GM12878 (cell line): ENCODE measurements at regions not wholly inside any gene's neighbourhood (a gene's known extent, or its start where the extent isn't known, plus 50 kb on each side); places are given as distances from the start of the nearest gene placed in this dataset.

Source experiments
- ATAC-seq: fragments of 200-7000 bp; cut with Tn5 transposase; 3 replicates; pipeline ENCODE4 v1.9.1; 2020; ENCODE audit warnings: mild to moderate bottlenecking, moderate library complexity
- BruUV-seq: library from RNA; stranded (reverse); fragments of 400-500 nt; replicated peaks from 2 replicates; lab custom pipeline; 2021; lab: Mats Ljungman, UMichigan
- CTCF ChIA-PET: fragments of 300-600 bp; sonication (Branson Sonifier 250); formaldehyde crosslinking; extraction: SDS; loops from one replicate; lab custom pipeline; 2021; ENCODE audit warnings: inconsistent platforms; lab: Yijun Ruan, JAX
- POLR2A ChIA-PET: fragments of 350-600 bp; formaldehyde crosslinking; extraction: SDS; loops from one replicate; lab custom pipeline; 2021; ENCODE audit warnings: inconsistent platforms; lab: Charles Lee
- RAD21 ChIA-PET: fragments of 300-600 bp; sonication (Branson Sonifier 250); formaldehyde crosslinking; loops from one replicate; lab custom pipeline; 2023; ENCODE audit warnings: antibody characterized with exemption; ENCODE audit not compliant: unreplicated experiment; lab: Charles Lee
- SMC1A ChIA-PET: fragments of 300-600 bp; sonication (Branson Sonifier 250); formaldehyde crosslinking; loops from one replicate; lab custom pipeline; 2023; ENCODE audit not compliant: unreplicated experiment, uncharacterized antibody; lab: Charles Lee
- DNase-seq: peaks from one replicate; pipeline ENCODE4 v3.0.0-alpha.2; 2011; ENCODE audit warnings: low read depth, low spot score
- FAIRE-seq: peaks from 3 replicates; lab custom pipeline; 2011; peaks lifted over from hg19 to GRCh38; lab: Jason Lieb, UNC
- H2AFZ ChIP-seq: 2 replicates; pipeline ENCODE4 v1.6.0; 2011; ENCODE audit warnings: low read depth, low read length, control low read depth; ENCODE audit not compliant: control insufficient read depth
- H3K27ac ChIP-seq: 2 replicates; pipeline ENCODE4 v1.5.1; 2011; ENCODE audit warnings: control low read depth; ENCODE audit not compliant: control insufficient read depth, insufficient read depth
- H3K27me3 ChIP-seq, 2 experiments: replicated peaks in 1 of 2; 2 replicates each; pipeline versions ENCODE4 v1.6.0 to v1.6.1; 2011; ENCODE audit warnings: low read length in 1 of 2; ENCODE audit not compliant: control insufficient read depth in 2 of 2, insufficient read depth in 2 of 2
- H3K36me3 ChIP-seq, 2 experiments: 2 replicates each; pipeline ENCODE4 v1.5.1; 2011; ENCODE audit warnings: low read length in 1 of 2; ENCODE audit not compliant: control insufficient read depth in 2 of 2, insufficient read depth in 2 of 2
- H3K4me1 ChIP-seq: 2 replicates; pipeline ENCODE4 v1.6.1; 2011; ENCODE audit warnings: mild to moderate bottlenecking, low read length, moderate library complexity, mixed read lengths; ENCODE audit not compliant: control insufficient read depth, insufficient read depth
- H3K4me2 ChIP-seq: 2 replicates; pipeline ENCODE4 v1.6.0; 2011; ENCODE audit warnings: control low read depth; ENCODE audit not compliant: control insufficient read depth, insufficient read depth
- H3K4me3 ChIP-seq: fragments of 200-600 bp; sonication (generic); 2 replicates; pipeline ENCODE4 v1.5.1; 2016
- H3K79me2 ChIP-seq: 2 replicates; pipeline ENCODE4 v1.6.0; 2011; ENCODE audit warnings: low read length; ENCODE audit not compliant: control insufficient read depth, insufficient read depth
- H3K9ac ChIP-seq: 2 replicates; pipeline ENCODE4 v1.8.0; 2011; ENCODE audit warnings: low read length, control low read depth, mixed read lengths; ENCODE audit not compliant: control insufficient read depth, insufficient read depth
- H3K9me3 ChIP-seq: replicated peaks from 3 replicates; pipeline ENCODE4 v1.5.1; 2011; ENCODE audit warnings: mild to moderate bottlenecking, low read length; ENCODE audit not compliant: control insufficient read depth, insufficient read depth
- H4K20me1 ChIP-seq: 2 replicates; pipeline ENCODE4 v1.6.0; 2011; ENCODE audit not compliant: control insufficient read depth, insufficient read depth
- ASH2L ChIP-seq: fragments of 300-600, 200-600 bp; sonication (generic); IDR thresholded peaks from 2 replicates; pipeline ENCODE4 v1.6.1; 2017; ENCODE audit warnings: low read depth, mild to moderate bottlenecking, borderline replicate concordance
- ATF7 ChIP-seq: fragments of 450-650 bp; IDR thresholded peaks from 2 replicates; pipeline ENCODE4 v1.6.1; 2016; ENCODE audit warnings: low read depth, mild to moderate bottlenecking
- CREB1 ChIP-seq: IDR thresholded peaks from 2 replicates; pipeline ENCODE4 v1.6.1; 2012; ENCODE audit warnings: low read depth, mild to moderate bottlenecking, inconsistent platforms
- IKZF1 ChIP-seq: fragments of 450-650 bp; conservative IDR thresholded peaks from 2 replicates; pipeline ENCODE4 v1.6.1; 2017; ENCODE audit warnings: antibody characterized with exemption, mild to moderate bottlenecking
- KAT2A ChIP-seq: conservative IDR thresholded peaks from 2 replicates; pipeline ENCODE4 v1.6.1; 2011; ENCODE audit warnings: low read depth, low read length; ENCODE audit not compliant: control insufficient read depth
- MEF2A ChIP-seq: IDR thresholded peaks from 2 replicates; pipeline ENCODE4 v1.6.1; 2011; ENCODE audit warnings: low read depth, mild to moderate bottlenecking, low read length, moderate library complexity; ENCODE audit not compliant: insufficient read depth
- MXI1 ChIP-seq: fragments of 150-350 bp; IDR thresholded peaks from 2 replicates; pipeline ENCODE4 v1.6.1; 2011; ENCODE audit warnings: low read depth, mild to moderate bottlenecking, inconsistent platforms, low read length, improper control_type of control experiment
- NFXL1 ChIP-seq: fragments of 450-650 bp; IDR thresholded peaks from 2 replicates; pipeline ENCODE4 v1.6.1; 2017; ENCODE audit warnings: antibody characterized with exemption, mild to moderate bottlenecking, borderline replicate concordance
- PKNOX1 ChIP-seq: fragments of 450-650 bp; IDR thresholded peaks from 2 replicates; pipeline ENCODE4 v1.6.1; 2016; ENCODE audit warnings: mild to moderate bottlenecking
- POU2F2 ChIP-seq: IDR thresholded peaks from 3 replicates; pipeline ENCODE4 v1.6.1; 2011; ENCODE audit warnings: low read depth, mild to moderate bottlenecking, low read length, borderline replicate concordance
- TAF1 ChIP-seq: IDR thresholded peaks from 2 replicates; pipeline ENCODE4 v1.6.1; 2011; ENCODE audit warnings: mild to moderate bottlenecking, low read depth, low read length, borderline replicate concordance
- TBL1XR1 ChIP-seq: IDR thresholded peaks from 2 replicates; pipeline ENCODE4 v1.6.1; 2012; ENCODE audit warnings: low read depth, low read length, improper control_type of control experiment
- USF1 ChIP-seq: IDR thresholded peaks from 2 replicates; pipeline ENCODE4 v1.6.1; 2011; ENCODE audit warnings: borderline replicate concordance, low read depth, mild to moderate bottlenecking, moderate library complexity, mixed read lengths, low read length; ENCODE audit not compliant: insufficient read depth; ENCODE audit errors: extremely low read length
- ZZZ3 ChIP-seq: IDR thresholded peaks from 2 replicates; pipeline ENCODE4 v1.6.1; 2011; ENCODE audit warnings: low read depth; ENCODE audit not compliant: control insufficient read depth, insufficient read length
- WGBS: methylation state at CpG from one replicate; pipeline ENCODE4 v1.1.6; 2016; ENCODE audit warnings: low lambda C conversion rate; ENCODE audit not compliant: insufficient replicate concordance, insufficient coverage; ENCODE audit errors: missing lambda C conversion rate; 5-methylcytosine and 5-hydroxymethylcytosine counted together
- in situ Hi-C: fragments of 300-500 bp; cut with MboI; formaldehyde crosslinking; loops from 9 replicates; pipeline ENCODE4 v1.14.3; 2018; ENCODE audit warnings: mixed read lengths
- intact Hi-C: fragments of 100-400 bp; cut with micrococcal nuclease; formaldehyde crosslinking; loops from one replicate; pipeline ENCODE4 v1.14.2; 2022; ENCODE audit not compliant: unreplicated experiment
- TF ChIP-seq, protein P1 (sequence below): fragments of 450-650 bp; IDR thresholded peaks from 2 replicates; pipeline ENCODE4 v1.6.1; 2017; ENCODE audit warnings: mild to moderate bottlenecking, low read depth, inconsistent platforms; ENCODE audit not compliant: poor library complexity, severe bottlenecking
- TF ChIP-seq, protein P2 (sequence below): fragments of 450-650 bp; IDR thresholded peaks from 2 replicates; pipeline ENCODE4 v1.6.1; 2017; ENCODE audit warnings: borderline replicate concordance

DNA sequence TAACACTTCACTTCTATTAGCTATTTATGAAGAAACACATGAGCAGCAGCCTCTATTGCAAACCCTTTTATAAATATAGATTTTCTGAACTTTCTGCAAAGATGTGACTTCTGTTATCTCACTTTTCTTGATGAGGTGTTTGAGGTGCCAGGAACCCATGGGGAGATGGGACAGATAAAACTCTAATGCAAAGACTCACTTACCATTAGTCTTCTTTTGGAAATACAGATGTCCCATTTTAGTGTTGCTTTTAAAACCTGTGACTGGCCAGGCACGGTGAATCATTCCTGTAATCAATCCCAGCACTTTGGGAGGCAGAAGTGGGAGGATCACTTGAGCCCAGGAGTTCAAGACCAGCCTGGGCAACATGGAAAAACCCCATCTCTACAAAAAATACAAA lies 171.3 kb upstream of the GAS1 start (continued):
- TF ChIP-seq, protein P1, sequence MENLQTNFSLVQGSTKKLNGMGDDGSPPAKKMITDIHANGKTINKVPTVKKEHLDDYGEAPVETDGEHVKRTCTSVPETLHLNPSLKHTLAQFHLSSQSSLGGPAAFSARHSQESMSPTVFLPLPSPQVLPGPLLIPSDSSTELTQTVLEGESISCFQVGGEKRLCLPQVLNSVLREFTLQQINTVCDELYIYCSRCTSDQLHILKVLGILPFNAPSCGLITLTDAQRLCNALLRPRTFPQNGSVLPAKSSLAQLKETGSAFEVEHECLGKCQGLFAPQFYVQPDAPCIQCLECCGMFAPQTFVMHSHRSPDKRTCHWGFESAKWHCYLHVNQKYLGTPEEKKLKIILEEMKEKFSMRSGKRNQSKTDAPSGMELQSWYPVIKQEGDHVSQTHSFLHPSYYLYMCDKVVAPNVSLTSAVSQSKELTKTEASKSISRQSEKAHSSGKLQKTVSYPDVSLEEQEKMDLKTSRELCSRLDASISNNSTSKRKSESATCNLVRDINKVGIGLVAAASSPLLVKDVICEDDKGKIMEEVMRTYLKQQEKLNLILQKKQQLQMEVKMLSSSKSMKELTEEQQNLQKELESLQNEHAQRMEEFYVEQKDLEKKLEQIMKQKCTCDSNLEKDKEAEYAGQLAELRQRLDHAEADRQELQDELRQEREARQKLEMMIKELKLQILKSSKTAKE, result no peak
- no peak for TF ChIP-seq MXI1

GRCh38 chr9:87119328-87119881 lies 172.1 kb upstream of the GAS1 start:
- Histone ChIP-seq H3K4me1 (no peaks in the 10 kb centered on the region), H3K27me3 (no peaks in the 10 kb centered on the region; a peak in 1 of 4 replicates), H3K27ac (no peak overlapping the region), H2AFZ (no peak overlapping the region), H3K9ac (no peak overlapping the region), H3K36me3 (no peaks in the 10 kb centered on the region), H3K4me2 (no peak overlapping the region), H3K79me2 (no peaks in the 10 kb centered on the region), H3K4me3 (no peak overlapping the region), H4K20me1 (no peaks in the 10 kb centered on the region), H3K9me3 (no peaks in the 10 kb centered on the region)
- ATAC-seq, result no peak
- BruUV-seq, result no TSS peak
- ChIA-PET RAD21 (no interaction called here), SMC1A (no interaction called here), CTCF (interaction anchor here (1.1 kb wide), 1 partner anchor 144 kb away, joined by 3 read pairs; no protein-coding TSS in a partner anchor), POLR2A (no interaction called here)
- in situ Hi-C loops, result no loop called here
- FAIRE-seq, result no peak
- TF ChIP-seq ZZZ3 (no peak), TBL1XR1 (no peak), MEF2A (no peak), NFXL1 (no peak), USF1 (no peak), TAF1 (no peak), PKNOX1 (no peak), IKZF1 (no peak), CREB1 (no peak), POU2F2 (no peak), ATF7 (no peak), ASH2L (no peak), KAT2A (no peak)
- TF ChIP-seq, protein P2, sequence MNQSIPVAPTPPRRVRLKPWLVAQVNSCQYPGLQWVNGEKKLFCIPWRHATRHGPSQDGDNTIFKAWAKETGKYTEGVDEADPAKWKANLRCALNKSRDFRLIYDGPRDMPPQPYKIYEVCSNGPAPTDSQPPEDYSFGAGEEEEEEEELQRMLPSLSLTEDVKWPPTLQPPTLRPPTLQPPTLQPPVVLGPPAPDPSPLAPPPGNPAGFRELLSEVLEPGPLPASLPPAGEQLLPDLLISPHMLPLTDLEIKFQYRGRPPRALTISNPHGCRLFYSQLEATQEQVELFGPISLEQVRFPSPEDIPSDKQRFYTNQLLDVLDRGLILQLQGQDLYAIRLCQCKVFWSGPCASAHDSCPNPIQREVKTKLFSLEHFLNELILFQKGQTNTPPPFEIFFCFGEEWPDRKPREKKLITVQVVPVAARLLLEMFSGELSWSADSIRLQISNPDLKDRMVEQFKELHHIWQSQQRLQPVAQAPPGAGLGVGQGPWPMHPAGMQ, result no peak
- DNase-seq, result no peak
- WGBS, result 14% methylated on average over 11 of the region's 11 CpGs
- intact Hi-C loops, result no loop called here
